Activated CD8-positive, alpha-beta memory T cell treated with anti-CD3 and anti-CD28 coated beads, Interleukin-2, amount 50 U/mL, for 24 hours (primary cell): ENCODE measurements at regions not wholly inside any gene's neighbourhood (a gene's known extent, or its start where the extent isn't known, plus 50 kb on each side); places are given as distances from the start of the nearest gene placed in this dataset.

Experiments
- DNase-seq: peaks from one replicate; pipeline ENCODE4 v3.0.0-alpha.2; 2020; ENCODE audit errors: extremely low read depth

DNA sequence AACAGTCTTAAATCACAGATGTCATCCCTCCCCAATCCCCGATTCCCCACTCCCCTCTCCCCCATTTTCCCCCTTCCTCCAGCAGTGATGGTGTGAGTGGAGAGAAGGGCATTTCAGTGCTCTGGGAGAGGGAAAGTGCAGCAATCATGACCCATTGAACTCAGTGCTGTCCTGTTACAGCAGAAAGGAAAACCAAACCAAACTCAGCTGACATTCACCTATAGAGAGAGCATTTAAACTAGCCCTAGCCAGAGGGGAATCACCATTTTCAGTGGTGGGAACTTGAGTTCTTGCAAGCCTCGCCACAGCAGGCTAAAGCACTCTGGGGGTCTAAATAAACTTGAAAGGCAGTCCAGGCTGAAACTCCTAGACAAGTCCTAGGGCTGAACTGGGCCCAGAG, 129.9 kb upstream of the COL21A1 start:
- no peak for DNase-seq

DNA sequence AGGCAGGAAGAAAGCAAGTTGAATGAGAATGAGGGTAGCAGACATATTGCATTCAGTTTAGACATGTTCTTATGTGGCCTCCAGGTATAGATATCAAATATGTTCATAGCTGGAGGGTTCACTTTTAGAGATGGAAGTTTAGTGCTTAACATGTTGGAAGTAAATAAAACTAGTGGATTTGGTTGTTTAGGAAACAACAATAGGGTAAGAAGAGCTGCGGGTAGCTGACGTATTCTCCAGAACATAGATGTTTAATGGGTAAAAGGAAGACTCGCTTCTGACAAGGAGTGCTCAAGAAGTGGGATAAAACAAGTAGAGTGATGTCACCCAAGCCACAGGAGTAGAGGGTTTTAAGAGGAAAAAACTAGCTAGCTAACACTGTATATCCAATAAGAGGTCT, 128.4 kb upstream of the COL21A1 start:
- no peak for DNase-seq

DNA sequence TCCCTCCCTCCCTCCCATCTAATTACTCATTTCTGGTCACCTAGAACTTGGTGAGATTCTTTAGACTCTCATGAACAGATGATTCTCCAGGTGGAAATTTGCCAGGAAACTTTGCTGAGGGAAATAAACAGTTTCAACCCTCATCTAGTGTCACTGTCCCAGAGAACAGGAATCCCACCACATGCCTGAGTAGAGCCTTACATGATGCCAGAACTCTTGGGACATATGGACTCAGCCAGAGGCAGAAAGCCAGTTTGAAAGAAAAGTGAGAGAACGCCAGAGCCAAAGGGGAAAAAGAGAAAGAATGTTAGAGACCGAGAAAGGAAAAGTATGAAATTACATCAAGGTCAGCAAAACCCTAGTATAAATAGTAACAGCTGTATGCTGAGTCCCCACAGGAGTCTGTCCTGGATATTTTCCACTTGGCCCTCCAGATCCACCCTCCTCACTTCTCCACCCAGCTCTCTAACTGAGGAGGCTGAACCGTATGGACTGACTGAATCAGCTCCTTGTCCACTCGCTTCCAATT, 127.5 kb upstream of the COL21A1 start:
- DNase-seq: no peak

DNA sequence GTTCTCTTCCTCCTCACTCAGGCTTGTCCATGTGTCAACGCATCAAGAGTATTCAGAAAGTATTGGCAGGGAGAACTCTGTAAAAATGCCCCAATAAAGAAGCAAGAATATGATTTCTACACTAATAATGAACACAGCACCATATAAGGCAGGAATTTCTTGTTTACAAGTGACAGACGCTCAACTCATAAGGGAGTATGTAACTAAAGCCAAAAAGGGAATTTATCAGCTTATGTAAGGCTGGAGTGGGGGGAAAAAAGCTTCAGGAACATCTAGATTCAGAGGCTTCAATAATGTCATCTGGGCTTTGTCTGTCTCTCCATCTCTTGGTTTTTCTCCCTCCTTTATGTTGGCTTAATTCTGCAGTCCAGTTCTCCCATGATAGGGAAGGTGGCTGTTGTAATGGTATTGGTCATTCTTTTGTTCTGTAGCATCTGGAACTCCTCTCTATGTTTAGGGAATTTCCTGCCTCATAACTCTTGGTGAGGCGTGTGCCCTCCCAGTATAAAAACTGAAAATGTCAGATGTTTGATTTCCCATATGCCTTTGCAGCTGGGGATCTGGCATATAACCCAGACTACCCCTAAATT, 125.1 kb upstream of the COL21A1 start:
- no peak for DNase-seq

DNA sequence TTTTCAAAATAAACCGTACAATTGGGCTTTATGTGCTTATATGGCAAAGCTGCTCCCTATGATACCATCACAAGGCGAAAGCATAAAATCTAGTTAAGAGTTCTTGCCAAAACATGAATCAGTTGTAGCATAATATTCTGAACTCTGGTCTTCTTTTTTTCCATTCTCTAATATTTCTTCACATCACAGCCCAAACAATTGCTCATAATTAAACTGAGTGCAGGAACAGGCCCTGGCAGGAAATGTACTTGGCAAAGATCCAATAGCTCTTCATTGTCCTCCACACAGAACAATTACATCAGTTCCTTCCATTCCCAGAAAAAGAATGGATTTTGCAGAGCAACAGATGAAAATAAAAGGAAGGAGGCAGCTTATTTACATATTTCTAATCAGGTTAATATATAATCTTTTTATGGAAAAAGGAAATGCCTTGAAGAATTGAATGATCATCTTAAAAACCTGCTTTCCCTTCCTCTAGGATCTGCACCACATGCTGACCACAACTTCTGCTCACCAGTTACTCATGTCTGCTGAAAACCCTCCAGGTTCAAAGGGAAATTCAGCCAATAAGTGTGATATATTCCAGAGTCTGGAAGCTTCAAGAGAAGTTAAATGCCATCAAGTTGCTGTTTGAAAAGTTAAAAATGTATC, 123.3 kb upstream of the COL21A1 start:
- no peak for DNase-seq

DNA sequence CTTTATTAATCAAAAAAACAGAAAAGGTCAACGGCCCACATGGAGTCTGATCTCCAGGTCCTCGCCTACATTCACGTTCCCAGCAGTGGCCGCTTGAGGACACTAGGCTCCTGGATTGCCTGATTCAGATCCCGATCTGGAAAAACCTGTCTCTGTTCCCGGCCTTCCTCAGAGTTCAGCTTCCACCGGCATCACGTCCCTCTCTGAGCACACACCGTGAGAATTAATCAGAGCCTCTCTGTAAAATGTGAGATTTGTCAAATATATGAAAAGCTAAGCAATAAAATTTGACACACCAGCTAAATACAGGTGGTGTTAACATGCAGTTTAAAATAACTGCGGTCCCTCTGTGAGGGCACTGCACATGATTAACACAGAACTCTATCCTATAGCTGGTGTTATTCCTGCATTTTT, 122.8 kb upstream of the COL21A1 start:
- no peak for DNase-seq

DNA sequence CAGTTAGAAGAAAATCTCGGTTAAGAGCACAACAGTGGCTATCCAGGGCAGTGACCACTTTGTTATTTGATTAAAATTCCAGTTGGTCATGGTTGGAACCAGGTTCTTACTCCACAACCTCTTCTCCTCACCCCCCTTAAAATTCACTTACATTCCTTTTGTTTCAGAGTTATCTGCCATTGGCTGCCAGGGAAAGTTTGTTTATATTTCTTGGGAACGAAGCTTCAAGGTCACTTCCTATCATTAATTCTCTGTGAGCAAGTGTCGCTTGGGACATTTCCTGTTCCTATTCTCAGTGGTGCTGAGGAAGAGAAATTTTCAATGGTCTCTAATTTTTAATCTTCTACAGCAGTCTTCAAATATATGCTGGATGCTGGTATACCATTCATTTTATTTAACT, 121.1 kb upstream of the COL21A1 start:
- no peak for DNase-seq

DNA sequence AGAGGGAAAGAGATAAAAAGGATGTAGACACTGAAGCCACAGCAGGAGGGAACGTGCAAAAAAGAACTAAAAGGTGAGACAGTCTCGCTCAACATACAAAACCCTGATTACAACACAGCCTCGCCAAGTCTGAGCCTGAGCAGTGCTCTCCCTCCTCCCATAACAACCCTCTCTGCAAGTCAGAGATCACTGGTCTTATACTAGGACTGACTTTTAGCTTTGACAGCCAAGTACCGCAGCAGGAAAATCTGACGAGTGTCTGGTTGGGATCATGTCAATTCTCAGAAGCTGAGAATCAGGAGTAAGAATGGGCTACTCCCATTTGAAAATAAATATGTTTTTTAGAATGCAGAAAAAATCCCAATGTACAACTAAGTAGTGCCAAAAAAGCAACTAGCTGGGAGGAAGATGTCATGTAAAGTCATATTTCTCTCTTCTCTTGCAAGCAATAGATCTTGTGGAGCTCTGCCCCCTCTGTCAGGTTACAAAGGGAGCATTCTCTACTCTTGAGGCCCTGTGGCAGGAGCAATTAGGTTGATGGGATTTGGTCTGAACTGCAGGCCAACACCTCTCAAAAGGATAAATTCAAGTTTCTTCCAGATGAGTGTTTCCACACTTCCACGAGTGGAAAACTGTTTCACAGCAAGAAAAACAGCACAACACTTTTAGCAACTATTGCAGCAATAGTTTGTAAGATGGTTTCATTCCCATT, 118.9 kb upstream of the COL21A1 start:
- no peak for DNase-seq

DNA sequence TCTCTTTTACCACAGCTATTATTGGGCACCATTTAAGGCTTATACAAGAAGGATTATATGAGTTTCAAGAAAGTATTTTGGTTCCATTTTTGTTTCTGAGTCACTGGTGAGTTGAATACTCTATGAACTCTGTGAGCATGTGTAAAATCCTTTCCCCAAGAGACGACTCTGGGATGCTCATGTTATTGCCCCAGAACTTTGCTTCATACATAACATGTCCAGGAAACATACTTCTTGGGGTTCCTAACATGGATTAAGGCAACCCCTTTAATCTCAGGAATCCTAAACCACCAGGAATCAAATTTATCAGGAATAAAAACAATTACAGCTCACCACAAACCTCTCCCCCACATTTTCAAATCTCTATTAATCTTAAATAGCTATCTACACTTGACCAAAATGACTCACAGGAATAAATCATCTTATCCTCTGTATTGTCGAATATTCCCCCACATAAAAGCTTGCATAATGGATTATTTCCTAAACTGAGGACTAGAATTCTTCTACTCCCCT, 117.5 kb upstream of the COL21A1 start:
- DNase-seq: no peak

DNA sequence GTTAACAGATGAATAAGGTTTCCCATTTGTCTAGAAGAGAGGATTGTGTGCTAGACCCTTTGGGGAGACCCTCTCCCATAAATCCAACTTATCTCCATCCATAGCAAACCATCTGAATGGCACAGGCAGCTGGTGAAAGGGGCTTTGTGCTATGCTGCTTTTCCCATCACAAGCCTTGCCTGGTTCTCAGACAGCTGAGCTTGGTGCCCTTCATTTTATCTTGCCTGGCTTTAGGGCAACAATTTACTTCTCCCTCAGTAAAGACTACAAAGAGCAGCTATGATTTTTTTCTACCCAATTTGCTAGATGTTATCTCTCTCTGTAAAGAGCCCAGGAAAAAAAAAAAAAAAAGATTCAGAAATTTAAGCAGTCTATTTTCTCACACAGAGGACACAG, 117.0 kb upstream of the COL21A1 start:
- no peak for DNase-seq

DNA sequence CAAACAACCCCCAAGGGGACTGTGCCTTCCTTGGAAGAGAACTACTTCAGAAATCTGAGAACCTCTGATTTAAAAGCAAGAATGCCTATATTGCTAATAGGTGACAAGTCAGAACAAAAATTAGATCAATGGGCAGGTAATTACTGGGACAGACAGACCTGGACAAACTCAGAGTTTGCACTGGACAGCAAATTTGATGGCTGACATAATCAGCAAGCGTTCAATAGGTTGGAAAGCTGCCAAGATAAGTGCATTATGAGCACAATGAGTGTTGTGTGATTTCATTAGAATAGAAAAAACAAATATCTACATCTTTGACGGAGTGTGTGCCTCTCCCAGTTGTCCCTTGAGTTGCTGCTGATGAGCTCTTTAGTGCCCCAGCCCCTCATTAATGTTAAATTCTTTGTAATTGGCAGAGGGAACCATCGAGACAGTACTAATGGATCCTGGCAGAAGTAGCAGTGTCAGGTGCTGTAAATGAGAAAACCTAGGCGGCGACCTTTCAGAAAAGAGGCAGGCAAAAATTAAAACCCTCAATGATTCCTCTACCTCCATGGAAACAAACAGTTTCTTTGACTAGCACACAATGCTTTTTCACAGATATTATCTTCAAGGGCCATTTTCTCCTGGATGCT, 116.5 kb upstream of the COL21A1 start:
- DNase-seq: no peak

DNA sequence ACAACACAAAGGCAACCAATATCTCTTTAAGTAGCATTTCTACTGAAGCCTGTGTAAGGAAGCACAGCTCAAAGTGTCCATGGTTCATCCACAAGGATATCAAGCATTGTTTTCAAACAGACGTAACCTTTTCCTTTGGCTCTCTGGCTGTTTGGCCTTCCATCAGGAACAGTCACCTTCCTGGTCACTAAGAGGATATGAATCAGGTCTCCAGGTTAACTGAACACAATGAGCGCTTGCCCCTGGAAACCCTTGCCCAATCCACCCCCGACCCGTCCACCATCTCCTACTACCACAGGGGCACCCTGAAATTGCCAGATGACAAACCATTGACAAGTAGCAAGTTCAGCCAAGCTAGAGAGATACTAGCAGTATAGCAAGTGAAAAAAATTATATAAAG, 114.4 kb upstream of the COL21A1 start:
- DNase-seq: no peak

DNA sequence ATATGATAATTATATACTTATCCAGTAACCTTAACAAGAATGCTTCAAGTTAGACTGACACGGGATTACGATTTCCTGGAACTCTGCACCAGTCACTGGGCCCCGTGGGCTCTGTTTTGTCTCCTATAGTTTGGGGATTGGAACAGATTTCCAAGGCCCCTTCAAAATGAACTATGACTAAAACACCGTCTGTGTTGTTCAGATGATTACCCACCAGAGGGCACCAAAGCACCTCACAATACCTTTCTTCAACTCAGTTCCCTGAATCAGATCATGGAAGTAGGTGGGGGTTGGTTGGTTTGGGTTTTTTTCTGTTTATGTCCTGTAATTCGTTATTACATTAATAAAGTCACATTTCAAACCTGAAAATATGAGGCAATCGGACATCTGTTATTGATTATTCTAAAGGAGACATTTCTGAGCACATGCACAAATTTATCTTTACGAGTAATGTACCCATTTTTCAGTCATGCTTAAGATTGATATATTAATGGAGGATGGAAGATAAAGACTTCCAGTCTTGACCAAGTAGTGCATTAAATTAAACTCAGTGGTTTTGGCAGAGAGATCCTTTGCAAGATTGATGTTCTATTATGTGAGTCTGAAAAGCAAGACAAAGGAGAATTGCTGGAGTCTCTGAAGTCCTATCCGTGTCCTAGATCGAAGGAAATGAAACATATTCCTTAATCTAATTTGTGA, 112.0 kb upstream of the COL21A1 start:
- peak; percentile 17 for DNase-seq

DNA sequence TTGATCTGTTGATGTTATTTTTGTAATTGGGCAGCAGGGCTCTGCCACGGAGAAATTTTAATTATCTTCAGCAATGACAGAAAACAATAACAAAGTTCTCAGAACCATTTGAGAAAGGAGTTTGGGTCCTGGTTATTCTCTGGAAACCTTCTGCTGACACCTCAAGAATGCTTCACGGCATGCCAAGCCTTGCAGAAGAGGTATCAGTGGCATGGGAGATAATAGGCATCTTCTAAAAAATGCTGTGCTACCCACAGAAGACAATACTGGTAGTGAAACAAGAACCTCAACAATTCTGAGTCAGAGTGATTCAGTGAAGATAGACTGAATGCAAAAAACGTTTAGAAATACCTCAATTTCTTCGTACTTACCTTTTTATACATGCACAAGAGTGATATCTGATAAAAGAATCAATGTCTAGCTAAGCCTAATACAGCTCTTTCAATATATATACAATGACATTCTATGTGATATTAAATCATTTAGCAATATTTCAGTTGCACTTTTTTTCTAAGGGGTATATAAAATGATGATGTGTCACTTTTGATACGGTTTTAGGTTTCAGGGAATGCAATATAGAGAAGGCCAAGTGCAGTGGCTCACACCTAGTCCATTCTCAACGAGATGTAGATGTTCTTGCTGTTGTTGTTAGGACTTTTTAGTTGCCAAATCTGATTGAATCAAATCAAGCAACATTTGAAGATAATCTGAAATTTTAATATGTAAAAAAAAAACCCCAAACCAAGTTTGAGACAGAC, 110.4 kb upstream of the COL21A1 start:
- DNase-seq: no peak

DNA sequence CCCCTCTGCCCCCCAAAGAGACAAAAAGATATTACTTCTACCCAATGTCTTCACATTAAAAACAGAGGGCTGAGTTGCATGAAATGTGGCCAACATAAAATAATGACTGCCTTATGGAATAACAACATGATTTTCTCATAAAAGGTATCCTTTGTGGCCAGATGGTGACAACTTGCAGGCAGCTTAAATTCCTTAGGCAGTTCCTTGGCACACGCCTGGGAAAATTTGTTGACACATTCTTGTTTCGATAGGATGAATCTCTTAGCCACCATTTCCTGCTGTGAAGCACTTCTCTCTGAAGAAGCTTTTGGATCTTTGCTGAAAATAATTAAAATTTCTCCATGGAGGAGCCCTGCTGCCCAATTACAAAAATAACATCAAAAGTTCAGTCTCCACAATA, 109.0 kb upstream of the COL21A1 start:
- DNase-seq: no peak

DNA sequence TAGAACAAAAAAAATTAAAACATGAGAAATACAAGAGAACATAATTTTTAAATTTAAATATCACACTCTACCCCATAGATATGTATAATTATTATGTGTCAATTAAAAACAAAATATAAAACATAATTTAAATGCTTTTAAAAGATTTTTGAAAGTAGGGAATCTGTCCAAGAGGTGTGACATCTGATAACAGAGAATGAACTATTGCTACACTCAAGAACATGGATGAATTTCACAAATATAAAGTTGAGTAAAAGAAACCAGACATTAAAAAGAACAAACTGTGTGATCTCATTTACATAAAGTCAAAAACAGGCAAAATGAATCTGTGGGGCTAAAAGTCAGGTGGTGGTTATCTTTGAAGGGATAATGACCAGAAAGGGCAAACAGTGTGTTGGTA, 106.5 kb upstream of the COL21A1 start:
- no peak for DNase-seq

DNA sequence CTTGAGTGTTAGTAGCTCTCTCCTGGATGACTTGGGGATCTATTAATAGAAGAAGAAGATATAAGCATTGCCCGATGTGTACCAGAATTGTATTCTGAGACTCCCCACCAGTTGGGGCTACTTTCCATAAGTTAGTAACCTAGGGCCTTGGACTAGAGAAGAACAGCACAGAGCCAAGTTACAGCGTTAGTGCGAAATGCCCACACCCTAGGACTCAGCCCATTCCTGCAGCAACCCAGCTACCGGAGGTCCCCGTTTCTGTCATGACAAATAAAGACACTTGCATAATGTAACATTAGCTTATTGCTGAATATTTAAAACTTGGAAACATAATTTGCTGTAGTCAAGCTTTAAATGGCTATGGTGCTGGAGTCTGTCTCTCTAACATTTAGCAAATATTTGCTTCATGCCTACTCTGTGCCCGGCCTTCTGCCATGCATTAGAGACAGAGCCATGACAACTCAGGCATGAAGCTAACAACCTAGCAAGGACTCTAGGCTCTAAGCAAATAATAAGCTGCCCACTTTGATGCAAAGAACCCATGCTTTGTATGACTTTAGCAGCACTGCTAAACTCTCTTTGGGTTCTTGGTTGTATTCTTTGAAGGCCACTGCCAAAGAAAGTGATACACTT, 103.4 kb upstream of the COL21A1 start:
- DNase-seq: no peak

DNA sequence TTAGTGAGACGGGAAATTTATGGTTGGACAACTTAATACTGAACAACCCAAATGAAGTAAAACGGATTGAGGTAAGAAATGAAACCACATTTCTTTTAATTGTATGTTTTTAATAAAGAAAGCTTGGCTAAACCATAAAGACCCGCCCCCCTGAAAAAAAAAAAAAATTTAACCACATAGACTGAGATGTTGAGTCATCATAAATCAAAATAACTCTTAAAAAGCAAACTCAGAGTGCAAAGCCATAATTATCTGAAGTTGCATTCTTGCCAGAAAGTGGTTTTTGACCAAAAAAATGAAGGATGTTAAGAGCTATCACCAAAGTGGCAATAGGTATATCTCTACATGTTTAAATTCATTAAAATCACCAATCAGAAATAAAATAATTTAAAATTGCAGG, 101.8 kb upstream of the COL21A1 start:
- no peak for DNase-seq

DNA sequence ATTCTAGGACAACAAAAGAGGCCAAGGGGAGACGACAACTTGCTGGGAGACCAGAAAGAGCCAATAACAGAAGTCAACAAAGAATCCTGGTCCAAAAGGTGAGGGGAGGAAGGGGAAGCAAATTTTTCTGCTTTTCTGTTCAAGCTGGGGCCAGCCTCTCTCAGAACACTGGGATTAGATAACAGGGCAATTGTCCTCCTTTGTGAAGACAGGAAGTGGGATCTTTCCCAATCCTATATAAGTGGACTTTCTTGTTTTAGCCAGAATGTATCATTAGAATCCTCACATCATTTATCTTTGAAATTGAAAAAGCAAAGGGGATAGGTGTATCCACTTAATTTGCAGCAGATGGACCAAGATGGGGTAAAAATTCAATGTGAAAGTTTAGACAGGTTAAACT, 101.2 kb upstream of the COL21A1 start:
- no peak for DNase-seq

DNA sequence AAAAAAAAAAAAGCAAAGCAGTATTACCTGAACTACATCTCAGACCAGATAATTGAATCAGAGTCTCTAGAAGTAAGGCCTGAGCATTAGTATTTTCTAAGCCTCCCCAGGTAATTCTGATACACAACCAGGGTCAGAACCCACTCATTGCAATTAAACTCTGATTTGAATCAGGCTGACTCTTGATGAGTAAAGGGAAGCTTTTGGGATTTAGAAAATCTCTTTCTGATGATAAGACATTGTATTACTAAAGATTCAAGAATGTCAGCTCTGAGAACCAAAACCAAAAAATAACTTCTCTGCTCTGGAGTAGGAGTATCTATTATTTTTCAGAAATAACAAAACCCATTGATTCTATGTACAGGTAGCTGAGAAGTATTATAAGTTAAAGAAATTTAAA, 100.1 kb upstream of the COL21A1 start:
- no peak for DNase-seq

DNA sequence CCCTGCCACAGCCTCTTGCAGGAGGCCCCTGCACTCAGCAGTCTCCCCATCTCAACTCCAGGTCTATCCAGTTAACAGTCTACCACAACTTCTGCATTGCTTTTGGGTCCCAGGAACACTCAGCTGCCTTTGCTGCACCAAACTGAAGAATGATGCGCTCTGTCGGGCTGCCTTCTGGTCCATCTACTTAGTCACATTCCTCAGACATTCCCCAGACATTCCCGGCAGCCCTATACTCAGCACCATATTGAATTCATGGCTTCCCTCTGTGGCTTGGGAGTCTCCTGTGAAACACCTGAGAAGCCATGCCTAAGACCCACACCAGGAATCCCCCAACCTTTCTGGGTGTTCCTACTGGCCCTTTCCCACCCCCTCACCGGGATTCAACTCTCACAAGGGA, 99.6 kb upstream of the COL21A1 start:
- DNase-seq: no peak
